HCT116 (cell line): ENCODE measurements at regions not wholly inside any gene's neighbourhood (a gene's known extent, or its start where the extent isn't known, plus 50 kb on each side); places are given as distances from the start of the nearest gene placed in this dataset.

ENCODE experiments used
- ATAC-seq: fragments of 200-7000 bp; cut with Tn5 transposase; 2 replicates; pipeline ENCODE4 v1.9.1; 2020; ENCODE audit warnings: mild to moderate bottlenecking, moderate library complexity
- BruUV-seq: library from RNA; stranded (reverse); fragments of 400-500 nt; replicated peaks from 2 replicates; lab custom pipeline; 2021; lab: Mats Ljungman, UMichigan
- CTCF ChIA-PET: fragments of 300-600 bp; sonication (Branson Sonifier 250); formaldehyde crosslinking; loops from one replicate; lab custom pipeline; 2021; ENCODE audit warnings: antibody characterized with exemption; lab: Charles Lee
- POLR2A ChIA-PET: fragments of 300-600, 350-600 bp; sonication (Branson Sonifier 250); formaldehyde crosslinking; loops from one replicate; lab custom pipeline; 2021; ENCODE audit warnings: antibody characterized with exemption; lab: Charles Lee
- RAD21 ChIA-PET, 2 experiments: fragments of 300-600 bp; sonication (Branson Sonifier 250); formaldehyde crosslinking; loops; one replicate each; lab custom pipeline; 2023; ENCODE audit warnings: low total read pairs in 2 of 2; ENCODE audit not compliant: uncharacterized antibody in 2 of 2, unreplicated experiment in 2 of 2, low non-redundant PET in 1 of 2; lab: Charles Lee
- DNase-seq: peaks from one replicate; pipeline ENCODE4 v3.0.0-alpha.2; 2010; ENCODE audit warnings: low read depth, low spot score
- H2AFZ ChIP-seq: fragments of 200-600 bp; shearing (Covaris generic), sonication (generic); 2 replicates; pipeline ENCODE4 v1.6.1; 2017; ENCODE audit warnings: low read depth, mixed run types, mixed read lengths, antibody characterized with exemption, low read length; ENCODE audit not compliant: poor library complexity, severe bottlenecking
- H3K27ac ChIP-seq: 2 replicates; pipeline ENCODE4 v1.5.1; 2012; ENCODE audit warnings: low read depth, low read length
- H3K27me3 ChIP-seq: fragments of 200-600 bp; sonication (generic); 2 replicates; pipeline ENCODE4 v1.6.1; 2016; ENCODE audit warnings: mixed run types, low read length, mixed read lengths; ENCODE audit not compliant: insufficient read depth
- H3K36me3 ChIP-seq, 2 experiments: fragments of 200-500 bp in 1 of 2; fragments of 200-600 bp in 1 of 2; sonication (Bioruptor generic) in 1 of 2; sonication (generic) in 1 of 2; 2 replicates each; pipeline versions ENCODE4 v1.5.1 to v1.6.1; 2014 to 2016; ENCODE audit warnings: low read length in 2 of 2, inconsistent platforms in 1 of 2, mixed read lengths in 1 of 2, mixed run types in 1 of 2; ENCODE audit not compliant: insufficient read depth in 2 of 2, control insufficient read depth in 1 of 2
- H3K4me1 ChIP-seq, 2 experiments: fragments of 200-600 bp in 1 of 2; sonication (generic) in 1 of 2; 2 replicates each; pipeline versions ENCODE4 v1.5.1 to v1.6.1; 2012 to 2017; ENCODE audit warnings: low read length in 2 of 2, inconsistent platforms in 1 of 2, mild to moderate bottlenecking in 1 of 2, mixed read lengths in 1 of 2, mixed run types in 1 of 2, moderate library complexity in 1 of 2; ENCODE audit not compliant: insufficient read depth in 2 of 2, control insufficient read depth in 1 of 2
- H3K4me2 ChIP-seq: fragments of 200-600 bp; sonication (generic); 2 replicates; pipeline ENCODE4 v1.6.1; 2017; ENCODE audit warnings: mixed run types, low read length, mixed read lengths
- H3K4me3 ChIP-seq, 2 experiments: fragments of 200-600 bp in 1 of 2; sonication (generic) in 1 of 2; replicated peaks in 1 of 2; 2 replicates each; pipeline ENCODE4 v1.5.1; 2011 to 2016; ENCODE audit warnings: low read length in 2 of 2, control low read depth in 1 of 2, low read depth in 1 of 2, mild to moderate bottlenecking in 1 of 2, mixed read lengths in 1 of 2, mixed run types in 1 of 2
- H3K79me2 ChIP-seq: fragments of 200-600 bp; sonication (generic); 2 replicates; pipeline ENCODE4 v1.6.1; 2017; ENCODE audit warnings: mild to moderate bottlenecking, mixed run types, low read length, moderate library complexity, mixed read lengths; ENCODE audit not compliant: insufficient read depth
- H3K9ac ChIP-seq: fragments of 200-600 bp; sonication (generic); 2 replicates; pipeline ENCODE4 v1.6.1; 2016; ENCODE audit warnings: low read length, mixed read lengths
- H3K9me2 ChIP-seq: fragments of 200-600 bp; sonication (generic), shearing (Covaris generic); 2 replicates; pipeline ENCODE4 v1.6.1; 2017; ENCODE audit warnings: mixed run types, mild to moderate bottlenecking, moderate library complexity; ENCODE audit not compliant: insufficient read depth
- H3K9me3 ChIP-seq, 2 experiments: fragments of 200-500 bp in 1 of 2; fragments of 200-600 bp in 1 of 2; sonication (Bioruptor generic) in 1 of 2; sonication (generic) in 1 of 2; 2 replicates each; pipeline ENCODE4 v1.6.1; 2014 to 2017; ENCODE audit warnings: low read length in 2 of 2, mixed read lengths in 2 of 2, inconsistent platforms in 1 of 2, low read depth in 1 of 2, mild to moderate bottlenecking in 1 of 2, mixed run types in 1 of 2, moderate library complexity in 1 of 2; ENCODE audit not compliant: control insufficient read depth in 1 of 2, insufficient read depth in 1 of 2
- H4K20me1 ChIP-seq: fragments of 200-600 bp; sonication (generic), shearing (Covaris generic); 2 replicates; pipeline ENCODE4 v1.6.1; 2017; ENCODE audit warnings: mixed run types, mild to moderate bottlenecking, moderate library complexity; ENCODE audit not compliant: insufficient read depth
- CBX3 ChIP-seq: IDR thresholded peaks from 2 replicates; pipeline ENCODE4 v1.6.1; 2012; ENCODE audit warnings: low read depth
- CEBPB ChIP-seq: IDR thresholded peaks from 2 replicates; pipeline ENCODE4 v1.6.1; 2012; ENCODE audit warnings: low read depth
- EGR1 ChIP-seq: IDR thresholded peaks from 2 replicates; pipeline ENCODE4 v1.6.1; 2012; ENCODE audit warnings: low read depth
- EZH2 ChIP-seq: fragments of 200-600 bp; sonication (generic); IDR thresholded peaks from 2 replicates; pipeline ENCODE4 v1.6.1; 2017; ENCODE audit warnings: antibody characterized with exemption, mixed run types
- JUND ChIP-seq: IDR thresholded peaks from 2 replicates; pipeline ENCODE4 v1.6.1; 2012
- POLR2A ChIP-seq: IDR thresholded peaks from 2 replicates; pipeline ENCODE4 v1.7.0; 2011; ENCODE audit warnings: borderline replicate concordance; ENCODE audit not compliant: insufficient read depth, insufficient read length; ENCODE audit errors: extremely low read depth
- POLR2AphosphoS5 ChIP-seq: IDR thresholded peaks from 2 replicates; pipeline ENCODE4 v1.6.1; 2011; ENCODE audit warnings: mild to moderate bottlenecking, low read depth, low read length, moderate library complexity
- RAD21 ChIP-seq: IDR thresholded peaks from 2 replicates; pipeline ENCODE4 v1.6.1; 2012; ENCODE audit warnings: low read depth, mild to moderate bottlenecking
- SP1 ChIP-seq: IDR thresholded peaks from 2 replicates; pipeline ENCODE4 v1.6.1; 2012; ENCODE audit warnings: low read depth
- TCF7L2 ChIP-seq: IDR thresholded peaks from 2 replicates; pipeline ENCODE4 v1.7.0; 2011; ENCODE audit warnings: borderline replicate concordance, inconsistent platforms; ENCODE audit not compliant: insufficient read depth, insufficient read length; ENCODE audit errors: extremely low read depth
- YY1 ChIP-seq: IDR thresholded peaks from 2 replicates; pipeline ENCODE4 v1.6.1; 2011; ENCODE audit warnings: low read length, low read depth, moderate library complexity, mild to moderate bottlenecking; ENCODE audit not compliant: insufficient replicate concordance; ENCODE audit errors: extremely low read depth
- ZFX ChIP-seq: fragments of 450-650 bp; IDR thresholded peaks from 2 replicates; pipeline ENCODE4 v1.6.1; 2017
- intact Hi-C: fragments of 100-400 bp; cut with micrococcal nuclease; formaldehyde crosslinking; loops from 2 replicates; pipeline ENCODE4 v1.10.0; 2022
- TF ChIP-seq, protein P1 (sequence below): IDR thresholded peaks from 2 replicates; pipeline ENCODE4 v1.6.1; 2012; ENCODE audit warnings: low read depth
- TF ChIP-seq, protein P2 (sequence below), 3 experiments: fragments of 200-600 bp in 1 of 3; sonication (generic) in 1 of 3; IDR thresholded peaks in 2 of 3; conservative IDR thresholded peaks in 1 of 3; 2 replicates each; pipeline ENCODE4 v1.5.1; 2012 to 2017; ENCODE audit warnings: low read depth in 2 of 3, low read length in 2 of 3, antibody characterized with exemption in 1 of 3, borderline replicate concordance in 1 of 3, control low read depth in 1 of 3, mild to moderate bottlenecking in 1 of 3, mixed read lengths in 1 of 3, mixed run types in 1 of 3, moderate library complexity in 1 of 3; ENCODE audit not compliant: insufficient read depth in 1 of 3
- TF ChIP-seq, protein P3 (sequence below): IDR thresholded peaks from 2 replicates; pipeline ENCODE4 v1.6.1; 2012

DNA sequence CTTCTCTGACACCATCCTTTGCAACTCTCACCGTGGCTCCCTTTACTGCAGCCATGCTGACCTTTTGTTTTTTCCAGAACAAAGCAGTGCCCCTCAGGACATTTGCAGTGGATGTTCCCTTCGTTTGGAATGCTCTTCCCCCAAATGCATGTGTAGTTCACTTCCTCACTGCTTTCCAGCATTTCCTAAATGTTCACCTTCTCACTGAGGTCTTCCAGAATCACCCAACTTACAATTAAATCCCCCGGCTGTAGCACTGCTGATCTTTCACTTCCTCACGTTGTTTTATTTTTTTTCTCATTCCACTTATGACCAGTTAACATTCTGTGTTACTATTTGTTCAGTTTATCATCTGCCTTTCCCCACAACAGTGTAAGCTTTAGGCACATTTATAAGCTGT is 73.1 kb downstream of the GASK1B start:
- no peak for DNase-seq
- intact Hi-C loops = no loop called here
- Histone ChIP-seq H3K4me2 (no peak overlapping the region), H3K4me1 (peaks cover 8 to 10% of the 10 kb centered on the region in 2 experiments), H4K20me1 (no peaks in the 10 kb centered on the region), H3K9me2 (no peaks in the 10 kb centered on the region; the same call in 1 of the 2 replicates), H2AFZ (peak overlapping the region; percentile 77), H3K36me3 (no peaks in the 10 kb centered on the region), H3K4me3 (no peak overlapping the region), H3K27ac (no peak overlapping the region), H3K9me3 (no peaks in the 10 kb centered on the region), H3K9ac (no peak overlapping the region), H3K27me3 (no peaks in the 10 kb centered on the region), H3K79me2 (no peaks in the 10 kb centered on the region)
- BruUV-seq = no TSS peak
- no peak for TF ChIP-seq EZH2
- no peak for TF ChIP-seq YY1
- TF ChIP-seq ZFX = no peak
- no peak for ATAC-seq
- ChIA-PET POLR2A (no interaction called here), CTCF (no interaction called here), RAD21 (no interaction called here)

DNA sequence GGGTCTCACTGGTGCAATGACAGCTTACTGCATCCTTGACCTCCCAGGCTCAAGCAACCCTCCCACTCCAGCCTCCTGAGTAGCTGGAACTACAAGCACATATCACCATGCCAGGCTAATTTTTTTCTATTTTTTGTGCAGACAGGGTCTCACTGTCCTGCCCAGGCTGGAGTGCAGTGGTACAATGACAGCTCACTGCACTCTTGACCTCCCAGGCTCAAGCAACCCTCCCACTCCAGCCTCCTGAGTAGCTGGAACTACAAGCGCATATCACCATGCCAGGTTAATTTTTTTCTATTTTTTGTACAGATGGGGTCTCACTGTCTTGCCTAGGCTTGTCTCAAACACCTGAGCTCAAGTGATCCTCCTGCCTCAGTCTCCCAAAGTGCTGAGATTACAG is 74.0 kb downstream of the GASK1B start:
- Histone ChIP-seq H3K9ac (no peak overlapping the region), H2AFZ (no peak overlapping the region), H3K27me3 (no peaks in the 10 kb centered on the region), H3K9me2 (no peaks in the 10 kb centered on the region), H4K20me1 (no peaks in the 10 kb centered on the region), H3K9me3 (no peaks in the 10 kb centered on the region), H3K79me2 (no peaks in the 10 kb centered on the region), H3K4me2 (no peak overlapping the region), H3K27ac (no peak overlapping the region), H3K4me3 (no peak overlapping the region), H3K36me3 (no peaks in the 10 kb centered on the region), H3K4me1 (peaks cover 13 to 18% of the 10 kb centered on the region in 2 experiments)
- no peak for ATAC-seq
- intact Hi-C loops = no loop called here
- RAD21 ChIA-PET = no interaction called here
- TF ChIP-seq SP1 (no peak), POLR2AphosphoS5 (no peak), CEBPB (no peak), POLR2A (no peak), CBX3 (no peak), RAD21 (no peak), ZFX (no peak), EGR1 (no peak), JUND (no peak), TCF7L2 (no peak)
- TF ChIP-seq, protein P1, sequence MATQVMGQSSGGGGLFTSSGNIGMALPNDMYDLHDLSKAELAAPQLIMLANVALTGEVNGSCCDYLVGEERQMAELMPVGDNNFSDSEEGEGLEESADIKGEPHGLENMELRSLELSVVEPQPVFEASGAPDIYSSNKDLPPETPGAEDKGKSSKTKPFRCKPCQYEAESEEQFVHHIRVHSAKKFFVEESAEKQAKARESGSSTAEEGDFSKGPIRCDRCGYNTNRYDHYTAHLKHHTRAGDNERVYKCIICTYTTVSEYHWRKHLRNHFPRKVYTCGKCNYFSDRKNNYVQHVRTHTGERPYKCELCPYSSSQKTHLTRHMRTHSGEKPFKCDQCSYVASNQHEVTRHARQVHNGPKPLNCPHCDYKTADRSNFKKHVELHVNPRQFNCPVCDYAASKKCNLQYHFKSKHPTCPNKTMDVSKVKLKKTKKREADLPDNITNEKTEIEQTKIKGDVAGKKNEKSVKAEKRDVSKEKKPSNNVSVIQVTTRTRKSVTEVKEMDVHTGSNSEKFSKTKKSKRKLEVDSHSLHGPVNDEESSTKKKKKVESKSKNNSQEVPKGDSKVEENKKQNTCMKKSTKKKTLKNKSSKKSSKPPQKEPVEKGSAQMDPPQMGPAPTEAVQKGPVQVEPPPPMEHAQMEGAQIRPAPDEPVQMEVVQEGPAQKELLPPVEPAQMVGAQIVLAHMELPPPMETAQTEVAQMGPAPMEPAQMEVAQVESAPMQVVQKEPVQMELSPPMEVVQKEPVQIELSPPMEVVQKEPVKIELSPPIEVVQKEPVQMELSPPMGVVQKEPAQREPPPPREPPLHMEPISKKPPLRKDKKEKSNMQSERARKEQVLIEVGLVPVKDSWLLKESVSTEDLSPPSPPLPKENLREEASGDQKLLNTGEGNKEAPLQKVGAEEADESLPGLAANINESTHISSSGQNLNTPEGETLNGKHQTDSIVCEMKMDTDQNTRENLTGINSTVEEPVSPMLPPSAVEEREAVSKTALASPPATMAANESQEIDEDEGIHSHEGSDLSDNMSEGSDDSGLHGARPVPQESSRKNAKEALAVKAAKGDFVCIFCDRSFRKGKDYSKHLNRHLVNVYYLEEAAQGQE = no peak
- TF ChIP-seq, protein P2, sequence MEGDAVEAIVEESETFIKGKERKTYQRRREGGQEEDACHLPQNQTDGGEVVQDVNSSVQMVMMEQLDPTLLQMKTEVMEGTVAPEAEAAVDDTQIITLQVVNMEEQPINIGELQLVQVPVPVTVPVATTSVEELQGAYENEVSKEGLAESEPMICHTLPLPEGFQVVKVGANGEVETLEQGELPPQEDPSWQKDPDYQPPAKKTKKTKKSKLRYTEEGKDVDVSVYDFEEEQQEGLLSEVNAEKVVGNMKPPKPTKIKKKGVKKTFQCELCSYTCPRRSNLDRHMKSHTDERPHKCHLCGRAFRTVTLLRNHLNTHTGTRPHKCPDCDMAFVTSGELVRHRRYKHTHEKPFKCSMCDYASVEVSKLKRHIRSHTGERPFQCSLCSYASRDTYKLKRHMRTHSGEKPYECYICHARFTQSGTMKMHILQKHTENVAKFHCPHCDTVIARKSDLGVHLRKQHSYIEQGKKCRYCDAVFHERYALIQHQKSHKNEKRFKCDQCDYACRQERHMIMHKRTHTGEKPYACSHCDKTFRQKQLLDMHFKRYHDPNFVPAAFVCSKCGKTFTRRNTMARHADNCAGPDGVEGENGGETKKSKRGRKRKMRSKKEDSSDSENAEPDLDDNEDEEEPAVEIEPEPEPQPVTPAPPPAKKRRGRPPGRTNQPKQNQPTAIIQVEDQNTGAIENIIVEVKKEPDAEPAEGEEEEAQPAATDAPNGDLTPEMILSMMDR (IDR thresholded peaks at IDR 0.05 in 2 of 3, conservative IDR thresholded peaks at IDR 0.05 in 1 of 3; ENCODE audit: borderline replicate concordance in 1 of 3, insufficient read depth in 1 of 3, low read depth in 2 of 3, low read length in 2 of 3) = no peak
- TF ChIP-seq, protein P3, sequence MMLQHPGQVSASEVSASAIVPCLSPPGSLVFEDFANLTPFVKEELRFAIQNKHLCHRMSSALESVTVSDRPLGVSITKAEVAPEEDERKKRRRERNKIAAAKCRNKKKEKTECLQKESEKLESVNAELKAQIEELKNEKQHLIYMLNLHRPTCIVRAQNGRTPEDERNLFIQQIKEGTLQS = no peak
- CTCF ChIA-PET = no interaction called here
- POLR2A ChIA-PET = no interaction called here
- no TSS peak for BruUV-seq
- no peak for DNase-seq
